HCT116 (cell line): ENCODE measurements at regions not wholly inside any gene's neighbourhood (a gene's known extent, or its start where the extent isn't known, plus 50 kb on each side); places are given as distances from the start of the nearest gene placed in this dataset.

Experiments
- ATAC-seq: fragments of 200-7000 bp; cut with Tn5 transposase; 2 replicates; pipeline ENCODE4 v1.9.1; 2020; ENCODE audit warnings: mild to moderate bottlenecking, moderate library complexity
- BruUV-seq: library from RNA; stranded (reverse); fragments of 400-500 nt; replicated peaks from 2 replicates; lab custom pipeline; 2021; lab: Mats Ljungman, UMichigan
- CTCF ChIA-PET: fragments of 300-600 bp; sonication (Branson Sonifier 250); formaldehyde crosslinking; loops from one replicate; lab custom pipeline; 2021; ENCODE audit warnings: antibody characterized with exemption; lab: Charles Lee
- POLR2A ChIA-PET: fragments of 300-600, 350-600 bp; sonication (Branson Sonifier 250); formaldehyde crosslinking; loops from one replicate; lab custom pipeline; 2021; ENCODE audit warnings: antibody characterized with exemption; lab: Charles Lee
- RAD21 ChIA-PET, 2 experiments: fragments of 300-600 bp; sonication (Branson Sonifier 250); formaldehyde crosslinking; loops; one replicate each; lab custom pipeline; 2023; ENCODE audit warnings: low total read pairs in 2 of 2; ENCODE audit not compliant: uncharacterized antibody in 2 of 2, unreplicated experiment in 2 of 2, low non-redundant PET in 1 of 2; lab: Charles Lee
- DNase-seq: peaks from one replicate; pipeline ENCODE4 v3.0.0-alpha.2; 2010; ENCODE audit warnings: low read depth, low spot score
- H2AFZ ChIP-seq: fragments of 200-600 bp; shearing (Covaris generic), sonication (generic); 2 replicates; pipeline ENCODE4 v1.6.1; 2017; ENCODE audit warnings: low read depth, mixed run types, mixed read lengths, antibody characterized with exemption, low read length; ENCODE audit not compliant: poor library complexity, severe bottlenecking
- H3K27ac ChIP-seq: 2 replicates; pipeline ENCODE4 v1.5.1; 2012; ENCODE audit warnings: low read depth, low read length
- H3K27me3 ChIP-seq: fragments of 200-600 bp; sonication (generic); 2 replicates; pipeline ENCODE4 v1.6.1; 2016; ENCODE audit warnings: mixed run types, low read length, mixed read lengths; ENCODE audit not compliant: insufficient read depth
- H3K36me3 ChIP-seq, 2 experiments: fragments of 200-500 bp in 1 of 2; fragments of 200-600 bp in 1 of 2; sonication (Bioruptor generic) in 1 of 2; sonication (generic) in 1 of 2; 2 replicates each; pipeline versions ENCODE4 v1.5.1 to v1.6.1; 2014 to 2016; ENCODE audit warnings: low read length in 2 of 2, inconsistent platforms in 1 of 2, mixed read lengths in 1 of 2, mixed run types in 1 of 2; ENCODE audit not compliant: insufficient read depth in 2 of 2, control insufficient read depth in 1 of 2
- H3K4me1 ChIP-seq, 2 experiments: fragments of 200-600 bp in 1 of 2; sonication (generic) in 1 of 2; 2 replicates each; pipeline versions ENCODE4 v1.5.1 to v1.6.1; 2012 to 2017; ENCODE audit warnings: low read length in 2 of 2, inconsistent platforms in 1 of 2, mild to moderate bottlenecking in 1 of 2, mixed read lengths in 1 of 2, mixed run types in 1 of 2, moderate library complexity in 1 of 2; ENCODE audit not compliant: insufficient read depth in 2 of 2, control insufficient read depth in 1 of 2
- H3K4me2 ChIP-seq: fragments of 200-600 bp; sonication (generic); 2 replicates; pipeline ENCODE4 v1.6.1; 2017; ENCODE audit warnings: mixed run types, low read length, mixed read lengths
- H3K4me3 ChIP-seq, 2 experiments: fragments of 200-600 bp in 1 of 2; sonication (generic) in 1 of 2; replicated peaks in 1 of 2; 2 replicates each; pipeline ENCODE4 v1.5.1; 2011 to 2016; ENCODE audit warnings: low read length in 2 of 2, control low read depth in 1 of 2, low read depth in 1 of 2, mild to moderate bottlenecking in 1 of 2, mixed read lengths in 1 of 2, mixed run types in 1 of 2
- H3K79me2 ChIP-seq: fragments of 200-600 bp; sonication (generic); 2 replicates; pipeline ENCODE4 v1.6.1; 2017; ENCODE audit warnings: mild to moderate bottlenecking, mixed run types, low read length, moderate library complexity, mixed read lengths; ENCODE audit not compliant: insufficient read depth
- H3K9ac ChIP-seq: fragments of 200-600 bp; sonication (generic); 2 replicates; pipeline ENCODE4 v1.6.1; 2016; ENCODE audit warnings: low read length, mixed read lengths
- H3K9me2 ChIP-seq: fragments of 200-600 bp; sonication (generic), shearing (Covaris generic); 2 replicates; pipeline ENCODE4 v1.6.1; 2017; ENCODE audit warnings: mixed run types, mild to moderate bottlenecking, moderate library complexity; ENCODE audit not compliant: insufficient read depth
- H3K9me3 ChIP-seq, 2 experiments: fragments of 200-500 bp in 1 of 2; fragments of 200-600 bp in 1 of 2; sonication (Bioruptor generic) in 1 of 2; sonication (generic) in 1 of 2; 2 replicates each; pipeline ENCODE4 v1.6.1; 2014 to 2017; ENCODE audit warnings: low read length in 2 of 2, mixed read lengths in 2 of 2, inconsistent platforms in 1 of 2, low read depth in 1 of 2, mild to moderate bottlenecking in 1 of 2, mixed run types in 1 of 2, moderate library complexity in 1 of 2; ENCODE audit not compliant: control insufficient read depth in 1 of 2, insufficient read depth in 1 of 2
- H4K20me1 ChIP-seq: fragments of 200-600 bp; sonication (generic), shearing (Covaris generic); 2 replicates; pipeline ENCODE4 v1.6.1; 2017; ENCODE audit warnings: mixed run types, mild to moderate bottlenecking, moderate library complexity; ENCODE audit not compliant: insufficient read depth
- ATF3 ChIP-seq: IDR thresholded peaks from 2 replicates; pipeline ENCODE4 v1.6.1; 2012
- CBX3 ChIP-seq: IDR thresholded peaks from 2 replicates; pipeline ENCODE4 v1.6.1; 2012; ENCODE audit warnings: low read depth
- CEBPB ChIP-seq: IDR thresholded peaks from 2 replicates; pipeline ENCODE4 v1.6.1; 2012; ENCODE audit warnings: low read depth
- CTCF ChIP-seq, 3 experiments: fragments of 200-600 bp in 1 of 3; sonication (generic) in 1 of 3; IDR thresholded peaks in 2 of 3; conservative IDR thresholded peaks in 1 of 3; 2 replicates each; pipeline ENCODE4 v1.5.1; 2012 to 2017; ENCODE audit warnings: low read depth in 2 of 3, low read length in 2 of 3, antibody characterized with exemption in 1 of 3, borderline replicate concordance in 1 of 3, control low read depth in 1 of 3, mild to moderate bottlenecking in 1 of 3, mixed read lengths in 1 of 3, mixed run types in 1 of 3, moderate library complexity in 1 of 3; ENCODE audit not compliant: insufficient read depth in 1 of 3
- EGR1 ChIP-seq: IDR thresholded peaks from 2 replicates; pipeline ENCODE4 v1.6.1; 2012; ENCODE audit warnings: low read depth
- ELF1 ChIP-seq: IDR thresholded peaks from 2 replicates; pipeline ENCODE4 v1.6.1; 2012; ENCODE audit warnings: low read depth, borderline replicate concordance
- EZH2 ChIP-seq: fragments of 200-600 bp; sonication (generic); IDR thresholded peaks from 2 replicates; pipeline ENCODE4 v1.6.1; 2017; ENCODE audit warnings: antibody characterized with exemption, mixed run types
- EZH2phosphoT487 ChIP-seq: fragments of 200-600 bp; IDR thresholded peaks from 2 replicates; pipeline ENCODE4 v1.6.1; 2018; ENCODE audit warnings: antibody characterized with exemption, borderline replicate concordance
- FOSL1 ChIP-seq: IDR thresholded peaks from 2 replicates; pipeline ENCODE4 v1.6.1; 2012; ENCODE audit warnings: low read depth
- JUND ChIP-seq: IDR thresholded peaks from 2 replicates; pipeline ENCODE4 v1.6.1; 2012
- POLR2A ChIP-seq: IDR thresholded peaks from 2 replicates; pipeline ENCODE4 v1.7.0; 2011; ENCODE audit warnings: borderline replicate concordance; ENCODE audit not compliant: insufficient read depth, insufficient read length; ENCODE audit errors: extremely low read depth
- TCF7L2 ChIP-seq: IDR thresholded peaks from 2 replicates; pipeline ENCODE4 v1.7.0; 2011; ENCODE audit warnings: borderline replicate concordance, inconsistent platforms; ENCODE audit not compliant: insufficient read depth, insufficient read length; ENCODE audit errors: extremely low read depth
- YY1 ChIP-seq: IDR thresholded peaks from 2 replicates; pipeline ENCODE4 v1.6.1; 2011; ENCODE audit warnings: low read length, low read depth, moderate library complexity, mild to moderate bottlenecking; ENCODE audit not compliant: insufficient replicate concordance; ENCODE audit errors: extremely low read depth
- ZFX ChIP-seq: fragments of 450-650 bp; IDR thresholded peaks from 2 replicates; pipeline ENCODE4 v1.6.1; 2017
- ZNF274 ChIP-seq: fragments of 200-500 bp; sonication (Bioruptor generic); IDR thresholded peaks from 2 replicates; pipeline ENCODE4 v1.6.1; 2014; ENCODE audit warnings: mild to moderate bottlenecking, low read depth, low read length, inconsistent platforms
- intact Hi-C: fragments of 100-400 bp; cut with micrococcal nuclease; formaldehyde crosslinking; loops from 2 replicates; pipeline ENCODE4 v1.10.0; 2022

- Histone ChIP-seq H3K27me3 (peaks cover 33% of the 10 kb centered on the region), H4K20me1 (no peaks in the 10 kb centered on the region), H2AFZ (no peak overlapping the region), H3K36me3 (no peaks in the 10 kb centered on the region), H3K9me2 (no peaks in the 10 kb centered on the region), H3K27ac (no peak overlapping the region), H3K4me1 (no peaks in the 10 kb centered on the region), H3K4me3 (no peak overlapping the region), H3K9me3 (no peaks in the 10 kb centered on the region), H3K79me2 (no peaks in the 10 kb centered on the region), H3K9ac (no peak overlapping the region), H3K4me2 (no peak overlapping the region)
- ATAC-seq: no peak
- intact Hi-C loops: no loop called here
- no TSS peak for BruUV-seq
- POLR2A ChIA-PET: no interaction called here
- CTCF ChIA-PET: no interaction called here
- TF ChIP-seq EZH2phosphoT487 (no peak), POLR2A (no peak), CEBPB (no peak), ZNF274 (no peak), EGR1 (no peak), ATF3 (no peak), ELF1 (no peak), JUND (no peak), EZH2 (no peak), FOSL1 (no peak), CBX3 (no peak), YY1 (no peak), ZFX (no peak)
- DNase-seq: no peak
- RAD21 ChIA-PET: no interaction called here
These were observed 104.1 kb upstream of the TMEM132E start for GRCh38 chr17:34475296-34475695.

- Histone ChIP-seq H3K27me3 (peaks cover 37% of the 10 kb centered on the region), H3K9me3 (no peaks in the 10 kb centered on the region), H3K36me3 (no peaks in the 10 kb centered on the region), H3K27ac (no peak overlapping the region), H3K9ac (no peak overlapping the region), H3K4me2 (no peak overlapping the region), H3K4me1 (no peaks in the 10 kb centered on the region), H3K79me2 (no peaks in the 10 kb centered on the region), H3K9me2 (no peaks in the 10 kb centered on the region), H2AFZ (no peak overlapping the region), H4K20me1 (no peaks in the 10 kb centered on the region), H3K4me3 (no peak overlapping the region)
- ChIA-PET POLR2A (no interaction called here), CTCF (no interaction called here), RAD21 (no interaction called here)
- TF ChIP-seq TCF7L2 (no peak), CTCF (IDR thresholded peaks at IDR 0.05 in 2 of 3, conservative IDR thresholded peaks at IDR 0.05 in 1 of 3; ENCODE audit: borderline replicate concordance in 1 of 3, insufficient read depth in 1 of 3, low read depth in 2 of 3, low read length in 2 of 3) (peak in 2 of 3 experiments; percentile 21 to 31; a peak in 2 of 6 replicates)
- BruUV-seq: no TSS peak
- intact Hi-C loops: no loop called here
- DNase-seq (no peak), ATAC-seq (peak; percentile 79)
These were observed 104.7 kb upstream of the TMEM132E start for GRCh38 chr17:34474706-34475105.
